ENCODE measurements at regions not wholly inside any gene's neighbourhood (a gene's known extent, or its start where the extent isn't known, plus 50 kb on each side); places are given as distances from the start of the nearest gene placed in this dataset.
"Not testable (repeated sequence)": the region's sequence is repeated elsewhere in the genome, so short reads cannot be mapped to it uniquely, and the experiment has no call there.

- H3K4me3 Mint-ChIP-seq: no peak overlapping the region
- peaks cover 14% of the 10 kb centered on the region for H3K4me1 Mint-ChIP-seq
- no peak for DNase-seq
- H3K27ac Mint-ChIP-seq: no peak overlapping the region
- intact Hi-C loops (cut with micrococcal nuclease): no loop called here
- no peaks in the 10 kb centered on the region for H3K27me3 Mint-ChIP-seq
- peaks cover 31% of the 10 kb centered on the region for H3K36me3 Mint-ChIP-seq (ENCODE audit: low read depth)
- peaks cover 3% of the 10 kb centered on the region for H3K9me3 Mint-ChIP-seq
These were observed 148.0 kb upstream of the FOXN3 start for GRCh38 chr14:89564989-89565388.

DNA sequence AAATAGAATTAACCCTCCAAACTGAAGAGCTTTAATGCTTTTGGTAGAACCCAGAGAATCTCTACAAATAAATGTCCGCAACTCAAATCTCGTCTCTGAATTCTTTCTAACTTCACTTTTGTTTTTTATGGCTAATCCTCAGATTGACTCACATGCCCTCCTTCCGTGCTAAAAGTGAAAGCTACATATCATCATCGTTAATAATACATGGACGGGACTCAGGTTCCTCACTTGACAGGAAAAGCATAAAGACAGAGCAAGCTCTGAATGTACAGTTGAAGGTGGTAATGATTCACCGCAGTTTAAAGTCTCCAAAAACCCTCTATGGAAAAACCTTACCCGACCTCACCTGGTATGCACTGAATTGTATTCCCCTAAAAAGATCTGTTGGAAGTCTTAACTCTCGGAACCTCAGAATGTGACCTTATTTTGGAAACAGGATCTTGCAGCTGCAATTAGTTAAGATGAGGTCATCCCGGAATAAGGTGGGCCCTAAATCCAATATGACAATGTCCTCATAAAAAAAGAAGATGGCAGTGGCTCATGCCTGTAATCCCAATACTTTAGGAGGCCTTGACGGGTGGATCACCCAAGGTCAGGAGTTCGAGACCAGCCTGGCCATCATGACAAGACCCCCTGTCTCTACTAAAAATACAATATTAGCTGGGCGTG, 147.4 kb upstream of the FOXN3 start:
- intact Hi-C loops (cut with micrococcal nuclease): no loop called here
- Mint-ChIP-seq H3K27me3 (no peaks in the 10 kb centered on the region), H3K27ac (no peak overlapping the region), H3K4me3 (no peak overlapping the region), H3K9me3 (peaks cover 3% of the 10 kb centered on the region), H3K4me1 (peaks cover 18% of the 10 kb centered on the region), H3K36me3 (ENCODE audit: low read depth) (peaks cover 33% of the 10 kb centered on the region)
- no peak for DNase-seq

GRCh38 chr14:89563471-89563870, 146.4 kb upstream of the FOXN3 start:
- no peak overlapping the region for H3K4me3 Mint-ChIP-seq
- DNase-seq: no peak
- peaks cover 38% of the 10 kb centered on the region for H3K36me3 Mint-ChIP-seq (ENCODE audit: low read depth)
- H3K27ac Mint-ChIP-seq: no peak overlapping the region
- peaks cover 18% of the 10 kb centered on the region for H3K4me1 Mint-ChIP-seq
- H3K9me3 Mint-ChIP-seq: peaks cover 3% of the 10 kb centered on the region
- intact Hi-C loops (cut with micrococcal nuclease): no loop called here
- H3K27me3 Mint-ChIP-seq: no peaks in the 10 kb centered on the region

- DNase-seq: no peak
- H3K4me1 Mint-ChIP-seq: peaks cover 18% of the 10 kb centered on the region
- intact Hi-C loops (cut with micrococcal nuclease): no loop called here
- H3K36me3 Mint-ChIP-seq (ENCODE audit: low read depth): peaks cover 24% of the 10 kb centered on the region
- H3K4me3 Mint-ChIP-seq: no peak overlapping the region
- no peaks in the 10 kb centered on the region for H3K9me3 Mint-ChIP-seq
- H3K27ac Mint-ChIP-seq: no peak overlapping the region
- no peaks in the 10 kb centered on the region for H3K27me3 Mint-ChIP-seq
These were observed 134.9 kb upstream of the FOXN3 start for GRCh38 chr14:89551955-89552354.

DNA sequence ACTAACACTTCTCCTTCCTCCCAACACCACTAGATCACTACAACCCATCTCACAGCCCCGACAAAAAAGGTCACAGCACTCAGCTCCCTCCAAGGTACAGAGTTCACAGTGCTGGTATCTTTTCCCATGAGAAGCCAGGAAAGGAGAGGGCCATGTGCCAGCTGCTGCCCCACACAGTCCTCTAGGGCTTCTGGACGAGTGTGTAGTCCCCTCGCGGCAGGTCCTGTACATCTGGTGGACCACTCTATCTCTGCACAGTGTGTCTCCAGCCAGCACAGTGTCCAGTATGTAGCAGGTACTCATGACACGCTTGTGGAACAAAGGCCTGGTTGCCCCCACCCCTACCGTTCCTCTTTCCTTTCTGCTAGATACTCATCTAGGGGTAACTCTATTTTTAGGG, 134.4 kb upstream of the FOXN3 start:
- Mint-ChIP-seq H3K36me3 (ENCODE audit: low read depth) (peaks cover 20% of the 10 kb centered on the region), H3K4me1 (peaks cover 18% of the 10 kb centered on the region), H3K4me3 (no peak overlapping the region), H3K27ac (no peak overlapping the region), H3K9me3 (no peaks in the 10 kb centered on the region), H3K27me3 (no peaks in the 10 kb centered on the region)
- DNase-seq: no peak
- intact Hi-C loops (cut with micrococcal nuclease): no loop called here

DNA sequence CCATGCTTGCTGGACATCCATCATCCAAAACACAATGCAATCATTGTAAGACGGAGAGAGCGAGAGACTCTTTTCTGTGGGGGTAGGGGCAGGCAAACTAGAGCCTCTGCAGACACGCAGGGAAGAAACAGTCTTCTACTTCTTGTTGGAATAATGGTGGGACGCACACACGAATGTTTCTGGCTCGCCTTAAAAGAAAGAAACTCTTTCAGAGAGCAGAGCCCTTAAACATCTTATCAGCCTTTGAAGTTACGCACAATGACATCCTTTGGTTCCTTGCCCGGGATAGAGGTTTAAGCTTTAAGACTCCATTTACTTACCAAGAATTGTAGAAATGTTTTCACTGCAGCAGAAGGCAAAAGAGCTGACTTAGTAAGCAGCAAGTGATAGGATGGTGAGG, 133.8 kb upstream of the FOXN3 start:
- H3K36me3 Mint-ChIP-seq (ENCODE audit: low read depth): peaks cover 21% of the 10 kb centered on the region
- DNase-seq: no peak
- no peak overlapping the region for H3K27ac Mint-ChIP-seq
- intact Hi-C loops (cut with micrococcal nuclease): no loop called here
- H3K9me3 Mint-ChIP-seq: no peaks in the 10 kb centered on the region
- H3K4me1 Mint-ChIP-seq: peaks cover 19% of the 10 kb centered on the region
- H3K4me3 Mint-ChIP-seq: no peak overlapping the region
- no peaks in the 10 kb centered on the region for H3K27me3 Mint-ChIP-seq

DNA sequence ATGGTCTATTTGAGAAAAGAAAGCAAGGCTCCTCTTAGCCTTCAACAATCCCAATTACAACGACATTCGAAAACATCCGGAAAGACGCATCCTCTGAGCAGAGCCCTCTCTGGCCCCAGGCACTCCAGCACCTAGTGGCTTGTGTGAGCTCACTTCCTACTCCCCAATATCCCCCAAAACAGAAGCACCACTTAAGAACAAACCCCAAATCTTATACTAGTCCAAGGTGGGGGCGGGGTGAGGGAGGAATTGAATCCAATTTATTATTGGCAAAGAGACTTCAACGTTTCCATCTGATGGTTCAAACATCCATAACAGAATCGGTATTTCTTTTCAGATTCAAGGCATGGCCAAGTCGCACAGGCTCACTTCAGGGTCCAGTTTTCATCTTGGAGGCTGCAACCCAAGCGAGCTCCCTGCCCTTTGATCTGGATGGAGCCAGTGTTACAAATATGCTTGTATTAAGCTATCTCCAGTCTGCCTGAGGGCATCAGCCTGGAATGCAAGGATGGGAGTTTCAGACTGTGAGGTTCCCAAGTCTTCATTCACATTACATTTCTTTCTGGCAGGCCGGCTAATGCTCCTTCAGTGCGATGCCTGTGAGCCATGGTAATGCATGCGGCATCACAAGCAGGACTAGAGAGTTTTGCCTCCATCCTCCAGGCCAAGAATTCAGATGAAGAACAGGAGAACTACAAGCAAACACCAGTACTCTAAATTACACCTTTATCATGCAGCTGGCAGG, 132.5 kb upstream of the FOXN3 start:
- Mint-ChIP-seq H3K9me3 (no peaks in the 10 kb centered on the region), H3K27ac (peak overlapping the region; percentile 48), H3K27me3 (no peaks in the 10 kb centered on the region), H3K36me3 (ENCODE audit: low read depth) (peaks cover 20% of the 10 kb centered on the region), H3K4me3 (no peak overlapping the region), H3K4me1 (peaks cover 21% of the 10 kb centered on the region)
- no peak for DNase-seq
- intact Hi-C loops (cut with micrococcal nuclease): no loop called here

DNA sequence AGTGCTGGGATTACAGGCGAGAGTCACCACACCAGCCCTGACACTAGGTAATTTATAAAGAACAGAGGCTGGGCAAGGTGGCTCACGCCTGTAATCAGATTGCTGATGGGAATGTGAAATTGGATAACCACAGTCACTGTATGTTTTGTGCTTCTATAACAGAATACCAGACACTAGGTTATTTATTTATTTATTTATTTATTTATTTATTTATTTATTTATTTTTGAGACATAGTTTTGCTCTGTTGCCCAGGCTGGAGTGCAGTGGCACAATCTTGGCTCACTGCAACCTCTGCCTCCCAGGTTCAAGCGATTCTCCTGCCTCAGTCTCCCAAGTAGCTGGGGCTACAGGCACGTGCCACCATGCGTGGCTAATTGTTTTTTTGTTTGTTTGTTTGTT, 130.0 kb upstream of the FOXN3 start:
- DNase-seq; H3K4me3 Mint-ChIP-seq; H3K9me3 Mint-ChIP-seq; H3K27ac Mint-ChIP-seq; H3K27me3 Mint-ChIP-seq; intact Hi-C loops (cut with micrococcal nuclease): not testable (repeated sequence)
- Mint-ChIP-seq H3K4me1 (peaks cover 22% of the 10 kb centered on the region), H3K36me3 (ENCODE audit: low read depth) (peaks cover 20% of the 10 kb centered on the region)

DNA sequence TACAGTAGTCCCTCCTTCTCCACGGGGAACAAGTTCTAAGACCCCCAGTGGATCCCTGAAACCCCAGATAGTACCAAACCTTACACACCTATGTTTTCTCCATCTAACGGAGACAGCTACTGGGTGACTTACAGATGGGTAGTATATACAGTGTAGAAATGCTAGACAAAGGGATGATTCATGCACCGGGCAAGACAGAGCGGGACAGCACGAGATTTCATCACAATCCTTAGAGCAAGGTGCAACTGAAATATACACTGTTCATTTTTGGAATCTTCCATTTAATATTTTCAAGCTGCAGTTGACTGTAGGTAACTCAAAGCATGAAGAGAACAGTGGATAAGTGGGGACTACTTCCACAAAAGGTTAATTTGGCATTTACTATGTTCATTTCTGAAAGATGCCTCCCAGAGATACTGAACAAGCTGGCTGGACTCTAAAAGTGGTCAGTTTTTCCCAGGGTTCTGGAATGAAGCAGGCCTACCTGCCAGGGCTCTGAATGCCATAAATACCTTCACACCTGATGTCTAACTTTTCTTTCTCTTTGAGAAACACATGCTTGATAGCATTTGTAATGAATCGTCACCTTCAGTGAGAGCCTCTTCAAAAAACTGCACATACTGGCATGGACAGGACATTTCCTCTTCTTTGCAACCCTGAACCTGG, 127.7 kb upstream of the FOXN3 start:
- H3K4me3 Mint-ChIP-seq: no peak overlapping the region
- no peaks in the 10 kb centered on the region for H3K9me3 Mint-ChIP-seq
- H3K27ac Mint-ChIP-seq: no peak overlapping the region
- no peaks in the 10 kb centered on the region for H3K27me3 Mint-ChIP-seq
- DNase-seq: no peak
- H3K36me3 Mint-ChIP-seq (ENCODE audit: low read depth): peaks cover 15% of the 10 kb centered on the region
- intact Hi-C loops (cut with micrococcal nuclease): no loop called here
- peaks cover 18% of the 10 kb centered on the region for H3K4me1 Mint-ChIP-seq

- intact Hi-C loops (cut with micrococcal nuclease): no loop called here
- no peak overlapping the region for H3K27ac Mint-ChIP-seq
- no peaks in the 10 kb centered on the region for H3K9me3 Mint-ChIP-seq
These were observed 126.4 kb upstream of the FOXN3 start for GRCh38 chr14:89543425-89543790.

DNA sequence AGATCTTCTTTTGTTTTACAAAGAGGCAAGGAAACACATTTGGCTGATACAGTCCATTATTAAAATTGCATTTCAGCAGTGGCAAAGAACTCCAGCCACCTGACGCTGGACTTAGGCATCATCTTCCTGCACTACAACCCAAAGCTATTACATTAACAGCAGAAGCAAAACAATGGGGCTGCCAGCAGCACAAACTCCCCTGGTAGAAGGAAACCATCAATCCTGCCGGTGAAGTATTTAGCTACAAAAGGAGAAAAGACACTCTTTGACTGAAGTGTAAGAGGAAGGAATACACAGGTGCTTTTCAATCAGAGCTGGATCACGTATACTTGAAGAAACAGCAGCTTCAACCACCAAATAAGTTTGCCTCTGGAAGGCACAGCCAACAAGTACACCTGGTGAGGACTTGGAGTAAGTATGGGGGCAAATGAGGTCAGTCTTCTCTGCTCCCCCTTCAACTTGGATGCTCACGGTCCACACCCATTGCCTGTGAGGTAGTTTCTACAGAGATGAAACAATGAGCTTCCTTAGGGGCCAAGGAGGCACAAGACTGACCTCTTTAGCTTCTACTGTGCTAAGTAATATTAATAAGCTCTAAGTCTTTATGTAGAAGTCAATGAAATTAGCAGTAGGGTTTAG, 125.9 kb upstream of the FOXN3 start:
- intact Hi-C loops (cut with micrococcal nuclease): no loop called here
- Mint-ChIP-seq H3K4me1 (peaks cover 20% of the 10 kb centered on the region), H3K27me3 (no peaks in the 10 kb centered on the region), H3K4me3 (no peak overlapping the region), H3K9me3 (no peaks in the 10 kb centered on the region), H3K36me3 (ENCODE audit: low read depth) (peaks cover 18% of the 10 kb centered on the region), H3K27ac (no peak overlapping the region)
- DNase-seq: no peak

More at GRCh38 chr14:89543425-89543790, 126.4 kb upstream of the FOXN3 start:
- no peak overlapping the region for H3K4me3 Mint-ChIP-seq
- H3K4me1 Mint-ChIP-seq: peaks cover 20% of the 10 kb centered on the region
- DNase-seq: no peak
- no peaks in the 10 kb centered on the region for H3K27me3 Mint-ChIP-seq
- peaks cover 18% of the 10 kb centered on the region for H3K36me3 Mint-ChIP-seq (ENCODE audit: low read depth)

GRCh38 chr14:89540830-89541470, 123.9 kb upstream of the FOXN3 start:
- intact Hi-C loops (cut with micrococcal nuclease): no loop called here
- Mint-ChIP-seq H3K9me3 (peaks cover 3% of the 10 kb centered on the region), H3K4me1 (peaks cover 20% of the 10 kb centered on the region), H3K27me3 (no peaks in the 10 kb centered on the region), H3K4me3 (no peak overlapping the region), H3K36me3 (ENCODE audit: low read depth) (peaks cover 23% of the 10 kb centered on the region), H3K27ac (no peak overlapping the region)
- DNase-seq: no peak

DNA sequence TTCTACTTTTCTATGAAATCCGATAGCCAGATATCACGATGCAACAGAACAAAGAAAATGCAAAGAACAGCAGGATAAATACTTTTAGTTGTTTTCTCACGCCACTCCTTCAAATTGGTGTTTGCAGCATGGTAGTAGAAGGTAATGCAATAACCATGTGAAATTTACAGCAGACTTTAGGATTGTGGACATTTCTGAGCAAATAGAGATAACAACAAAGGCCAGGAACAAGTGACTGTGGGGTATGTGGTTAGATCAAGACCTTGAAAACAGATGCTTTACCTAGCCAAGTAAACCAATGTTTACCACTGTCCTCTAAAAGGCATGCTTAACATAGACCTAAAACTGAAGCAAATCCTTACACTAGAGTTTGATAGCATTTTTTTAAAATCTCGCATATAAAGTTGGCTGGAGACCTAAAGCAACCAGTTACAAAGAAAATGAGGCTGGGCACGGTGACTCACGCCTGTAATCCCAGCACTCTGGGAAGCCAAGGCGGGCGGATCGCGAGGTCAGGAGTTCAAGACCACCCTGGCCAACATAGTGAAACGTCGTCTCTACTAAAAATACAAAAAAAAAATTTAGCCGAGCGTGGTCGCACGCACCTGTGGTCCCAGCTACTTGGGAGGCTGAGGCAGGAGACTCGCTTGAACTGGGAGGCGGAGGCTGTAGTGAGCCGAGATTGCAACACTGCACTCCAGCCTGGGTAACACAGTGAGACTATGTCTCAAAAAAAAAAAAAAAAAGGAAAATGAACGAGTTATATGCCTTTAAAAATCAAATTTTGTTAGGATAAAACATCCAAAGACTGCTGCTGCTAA, 123.2 kb upstream of the FOXN3 start:
- Mint-ChIP-seq H3K27ac (no peak overlapping the region), H3K4me3 (no peak overlapping the region), H3K4me1 (peaks cover 18% of the 10 kb centered on the region), H3K9me3 (peaks cover 3% of the 10 kb centered on the region), H3K36me3 (ENCODE audit: low read depth) (peaks cover 24% of the 10 kb centered on the region), H3K27me3 (no peaks in the 10 kb centered on the region)
- intact Hi-C loops (cut with micrococcal nuclease): no loop called here
- no peak for DNase-seq
